NCI-H2081 treated with DMSO at 0.1 percent for 48 hours (cell line): ENCODE measurements at regions not wholly inside any gene's neighbourhood (a gene's known extent, or its start where the extent isn't known, plus 50 kb on each side); places are given as distances from the start of the nearest gene placed in this dataset.

Experiments used
- DNase-seq: peaks from one replicate; lab custom pipeline; 2025; lab: John Stamatoyannopoulos, UW

- no peak for DNase-seq
These were observed 338.2 kb upstream of the SMIM30 start for GRCh38 chr7:113456533-113456932.

- no peak for DNase-seq
These were observed 336.3 kb upstream of the SMIM30 start for GRCh38 chr7:113454597-113455169.

GRCh38 chr7:113452245-113452644, 333.9 kb upstream of the SMIM30 start:
- no peak for DNase-seq

GRCh38 chr7:113446791-113447190, 328.4 kb upstream of the SMIM30 start:
- DNase-seq, result no peak

GRCh38 chr7:113446391-113446790, 328.0 kb upstream of the SMIM30 start:
- DNase-seq, result no peak

GRCh38 chr7:113444261-113444660, 325.9 kb upstream of the SMIM30 start:
- DNase-seq, result no peak

GRCh38 chr7:113440173-113440572, 321.8 kb upstream of the SMIM30 start:
- DNase-seq, result no peak

GRCh38 chr7:113431406-113431805, 313.1 kb upstream of the SMIM30 start:
- DNase-seq, result no peak

GRCh38 chr7:113424185-113424817, 305.9 kb upstream of the SMIM30 start:
- DNase-seq, result no peak

GRCh38 chr7:113421696-113422330, 303.5 kb upstream of the SMIM30 start:
- DNase-seq, result peak; percentile 81

GRCh38 chr7:113414401-113415035, 296.2 kb upstream of the SMIM30 start:
- DNase-seq, result peak; percentile 68

- no peak for DNase-seq
These were observed 294.1 kb upstream of the SMIM30 start for GRCh38 chr7:113412410-113412809.

GRCh38 chr7:113410796-113411195, 292.4 kb upstream of the SMIM30 start:
- no peak for DNase-seq

- DNase-seq, result no peak
These were observed 290.6 kb upstream of the SMIM30 start for GRCh38 chr7:113408999-113409398.

- DNase-seq, result no peak
These were observed 287.1 kb upstream of the SMIM30 start for GRCh38 chr7:113405296-113406056.

GRCh38 chr7:113404245-113404644, 285.9 kb upstream of the SMIM30 start:
- DNase-seq, result no peak

- no peak for DNase-seq
These were observed 284.1 kb upstream of the SMIM30 start for GRCh38 chr7:113402482-113402881.

GRCh38 chr7:113402005-113402404, 283.7 kb upstream of the SMIM30 start:
- DNase-seq, result no peak

GRCh38 chr7:113394856-113395255, 276.5 kb upstream of the SMIM30 start:
- DNase-seq, result no peak

GRCh38 chr7:113392841-113393540, 274.6 kb upstream of the SMIM30 start:
- DNase-seq, result no peak

GRCh38 chr7:113392421-113392820, 274.1 kb upstream of the SMIM30 start:
- DNase-seq, result no peak
